HCT116 (cell line): ENCODE measurements at regions not wholly inside any gene's neighbourhood (a gene's known extent, or its start where the extent isn't known, plus 50 kb on each side); places are given as distances from the start of the nearest gene placed in this dataset.

Source experiments
- EZH2 ChIP-seq: fragments of 200-600 bp; sonication (generic); IDR thresholded peaks from 2 replicates; pipeline ENCODE4 v1.6.1; 2017; ENCODE audit warnings: antibody characterized with exemption, mixed run types
- EZH2phosphoT487 ChIP-seq: fragments of 200-600 bp; IDR thresholded peaks from 2 replicates; pipeline ENCODE4 v1.6.1; 2018; ENCODE audit warnings: antibody characterized with exemption, borderline replicate concordance
- POLR2AphosphoS5 ChIP-seq: IDR thresholded peaks from 2 replicates; pipeline ENCODE4 v1.6.1; 2011; ENCODE audit warnings: mild to moderate bottlenecking, low read depth, low read length, moderate library complexity
- SIN3A ChIP-seq: IDR thresholded peaks from 2 replicates; pipeline ENCODE4 v1.6.1; 2012; ENCODE audit warnings: low read depth
- YY1 ChIP-seq: IDR thresholded peaks from 2 replicates; pipeline ENCODE4 v1.6.1; 2011; ENCODE audit warnings: low read length, low read depth, moderate library complexity, mild to moderate bottlenecking; ENCODE audit not compliant: insufficient replicate concordance; ENCODE audit errors: extremely low read depth
- ZFX ChIP-seq: fragments of 450-650 bp; IDR thresholded peaks from 2 replicates; pipeline ENCODE4 v1.6.1; 2017
- ZNF274 ChIP-seq: fragments of 200-500 bp; sonication (Bioruptor generic); IDR thresholded peaks from 2 replicates; pipeline ENCODE4 v1.6.1; 2014; ENCODE audit warnings: mild to moderate bottlenecking, low read depth, low read length, inconsistent platforms
- TF ChIP-seq, protein P1 (sequence below), 3 experiments: fragments of 200-600 bp in 1 of 3; sonication (generic) in 1 of 3; IDR thresholded peaks in 2 of 3; conservative IDR thresholded peaks in 1 of 3; 2 replicates each; pipeline ENCODE4 v1.5.1; 2012 to 2017; ENCODE audit warnings: low read depth in 2 of 3, low read length in 2 of 3, antibody characterized with exemption in 1 of 3, borderline replicate concordance in 1 of 3, control low read depth in 1 of 3, mild to moderate bottlenecking in 1 of 3, mixed read lengths in 1 of 3, mixed run types in 1 of 3, moderate library complexity in 1 of 3; ENCODE audit not compliant: insufficient read depth in 1 of 3
- TF ChIP-seq, protein P2 (sequence below): IDR thresholded peaks from 2 replicates; pipeline ENCODE4 v1.6.1; 2011; ENCODE audit warnings: mild to moderate bottlenecking, low read length, moderate library complexity; ENCODE audit not compliant: insufficient replicate concordance; ENCODE audit errors: extremely low read depth
- TF ChIP-seq, protein P3 (sequence below): IDR thresholded peaks from 2 replicates; pipeline ENCODE4 v1.6.1; 2012

DNA sequence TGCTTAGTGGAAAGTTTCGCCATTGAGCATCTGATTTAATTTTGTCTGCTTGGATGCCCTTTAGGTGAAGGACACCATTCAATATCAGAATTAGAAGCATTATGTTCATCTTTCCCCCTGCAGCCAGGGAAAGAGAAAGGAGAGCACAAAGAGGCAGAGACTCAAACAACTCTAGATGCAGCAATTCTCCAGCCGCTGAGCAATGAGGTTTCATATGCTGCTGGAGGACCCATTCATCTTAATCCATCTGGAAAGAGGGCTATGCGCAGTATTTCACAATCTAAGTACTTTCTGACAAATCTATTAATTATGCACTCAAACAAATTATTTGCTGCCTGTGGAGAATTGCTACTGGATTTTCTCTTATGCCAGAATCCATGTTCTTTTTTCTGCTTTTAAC, 527.0 kb upstream of the TUSC1 start:
- TF ChIP-seq YY1: no peak
- TF ChIP-seq, protein P1, sequence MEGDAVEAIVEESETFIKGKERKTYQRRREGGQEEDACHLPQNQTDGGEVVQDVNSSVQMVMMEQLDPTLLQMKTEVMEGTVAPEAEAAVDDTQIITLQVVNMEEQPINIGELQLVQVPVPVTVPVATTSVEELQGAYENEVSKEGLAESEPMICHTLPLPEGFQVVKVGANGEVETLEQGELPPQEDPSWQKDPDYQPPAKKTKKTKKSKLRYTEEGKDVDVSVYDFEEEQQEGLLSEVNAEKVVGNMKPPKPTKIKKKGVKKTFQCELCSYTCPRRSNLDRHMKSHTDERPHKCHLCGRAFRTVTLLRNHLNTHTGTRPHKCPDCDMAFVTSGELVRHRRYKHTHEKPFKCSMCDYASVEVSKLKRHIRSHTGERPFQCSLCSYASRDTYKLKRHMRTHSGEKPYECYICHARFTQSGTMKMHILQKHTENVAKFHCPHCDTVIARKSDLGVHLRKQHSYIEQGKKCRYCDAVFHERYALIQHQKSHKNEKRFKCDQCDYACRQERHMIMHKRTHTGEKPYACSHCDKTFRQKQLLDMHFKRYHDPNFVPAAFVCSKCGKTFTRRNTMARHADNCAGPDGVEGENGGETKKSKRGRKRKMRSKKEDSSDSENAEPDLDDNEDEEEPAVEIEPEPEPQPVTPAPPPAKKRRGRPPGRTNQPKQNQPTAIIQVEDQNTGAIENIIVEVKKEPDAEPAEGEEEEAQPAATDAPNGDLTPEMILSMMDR (IDR thresholded peaks at IDR 0.05 in 2 of 3, conservative IDR thresholded peaks at IDR 0.05 in 1 of 3; ENCODE audit: borderline replicate concordance in 1 of 3, insufficient read depth in 1 of 3, low read depth in 2 of 3, low read length in 2 of 3): no peak
- TF ChIP-seq EZH2phosphoT487: no peak
- TF ChIP-seq ZNF274: no peak
- no peak for TF ChIP-seq ZFX
- no peak for TF ChIP-seq POLR2AphosphoS5
- no peak for TF ChIP-seq EZH2
- TF ChIP-seq, protein P2, sequence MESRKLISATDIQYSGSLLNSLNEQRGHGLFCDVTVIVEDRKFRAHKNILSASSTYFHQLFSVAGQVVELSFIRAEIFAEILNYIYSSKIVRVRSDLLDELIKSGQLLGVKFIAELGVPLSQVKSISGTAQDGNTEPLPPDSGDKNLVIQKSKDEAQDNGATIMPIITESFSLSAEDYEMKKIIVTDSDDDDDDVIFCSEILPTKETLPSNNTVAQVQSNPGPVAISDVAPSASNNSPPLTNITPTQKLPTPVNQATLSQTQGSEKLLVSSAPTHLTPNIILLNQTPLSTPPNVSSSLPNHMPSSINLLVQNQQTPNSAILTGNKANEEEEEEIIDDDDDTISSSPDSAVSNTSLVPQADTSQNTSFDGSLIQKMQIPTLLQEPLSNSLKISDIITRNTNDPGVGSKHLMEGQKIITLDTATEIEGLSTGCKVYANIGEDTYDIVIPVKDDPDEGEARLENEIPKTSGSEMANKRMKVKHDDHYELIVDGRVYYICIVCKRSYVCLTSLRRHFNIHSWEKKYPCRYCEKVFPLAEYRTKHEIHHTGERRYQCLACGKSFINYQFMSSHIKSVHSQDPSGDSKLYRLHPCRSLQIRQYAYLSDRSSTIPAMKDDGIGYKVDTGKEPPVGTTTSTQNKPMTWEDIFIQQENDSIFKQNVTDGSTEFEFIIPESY: no peak
- TF ChIP-seq, protein P3, sequence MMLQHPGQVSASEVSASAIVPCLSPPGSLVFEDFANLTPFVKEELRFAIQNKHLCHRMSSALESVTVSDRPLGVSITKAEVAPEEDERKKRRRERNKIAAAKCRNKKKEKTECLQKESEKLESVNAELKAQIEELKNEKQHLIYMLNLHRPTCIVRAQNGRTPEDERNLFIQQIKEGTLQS: no peak
- no peak for TF ChIP-seq SIN3A
